Epithelial cell of proximal tubule (primary cell): ENCODE measurements at regions not wholly inside any gene's neighbourhood (a gene's known extent, or its start where the extent isn't known, plus 50 kb on each side); places are given as distances from the start of the nearest gene placed in this dataset.

Experiments
- DNase-seq: peaks from one replicate; pipeline ENCODE4 v3.0.0-alpha.2; 2011; ENCODE audit warnings: low read depth
- H3K4me3 ChIP-seq: 2 replicates; pipeline ENCODE4 v1.5.1; 2011; ENCODE audit warnings: low read depth, mild to moderate bottlenecking, low read length
- CTCF ChIP-seq: conservative IDR thresholded peaks from 2 replicates; pipeline ENCODE4 v1.5.1; 2012; ENCODE audit warnings: low read depth, mild to moderate bottlenecking, low read length

- TF ChIP-seq CTCF = no peak
- no peak for DNase-seq
- no peak overlapping the region for H3K4me3 ChIP-seq
Measured at GRCh38 chr16:6828690-6829089, 504.0 kb upstream of the RBFOX1 start.

GRCh38 chr16:6827931-6828330, 504.7 kb upstream of the RBFOX1 start:
- no peak overlapping the region for H3K4me3 ChIP-seq
- DNase-seq = no peak
- TF ChIP-seq CTCF = no peak

GRCh38 chr16:6827267-6827666, 505.4 kb upstream of the RBFOX1 start:
- TF ChIP-seq CTCF = no peak
- DNase-seq = no peak

GRCh38 chr16:6822041-6822440, 510.6 kb upstream of the RBFOX1 start:
- no peak for TF ChIP-seq CTCF

More at GRCh38 chr16:6827267-6827666, 505.4 kb upstream of the RBFOX1 start:
- H3K4me3 ChIP-seq = no peak overlapping the region

GRCh38 chr16:6804461-6804860, 528.2 kb upstream of the RBFOX1 start:
- H3K4me3 ChIP-seq = no peak overlapping the region
- TF ChIP-seq CTCF = no peak
- no peak for DNase-seq

More at GRCh38 chr16:6822041-6822440, 510.6 kb upstream of the RBFOX1 start:
- H3K4me3 ChIP-seq = no peak overlapping the region
- no peak for DNase-seq

- no peak for DNase-seq
- no peak overlapping the region for H3K4me3 ChIP-seq
- no peak for TF ChIP-seq CTCF
Measured at GRCh38 chr16:6803176-6803575, 529.5 kb upstream of the RBFOX1 start.

GRCh38 chr16:6797223-6797622, 535.4 kb upstream of the RBFOX1 start:
- TF ChIP-seq CTCF = no peak
- H3K4me3 ChIP-seq = no peak overlapping the region
- no peak for DNase-seq
